ENCODE measurements at regions not wholly inside any gene's neighbourhood (a gene's known extent, or its start where the extent isn't known, plus 50 kb on each side); places are given as distances from the start of the nearest gene placed in this dataset.

GRCh38 chr4:33296876-33297455 lies 2576.8 kb downstream of the PCDH7 start:
- H3K4me3 Mint-ChIP-seq: no peak overlapping the region
- H3K9me3 Mint-ChIP-seq: peaks cover 5% of the 10 kb centered on the region
- TF ChIP-seq CTCF (IDR thresholded peaks at IDR 0.05): no peak
- ATAC-seq (ENCODE audit: low read depth): no peak
- H3K36me3 Mint-ChIP-seq (ENCODE audit: low read depth): no peaks in the 10 kb centered on the region
- H3K4me1 Mint-ChIP-seq: no peaks in the 10 kb centered on the region
- POLR2A ChIA-PET: no interaction called here
- no peak overlapping the region for H3K27ac Mint-ChIP-seq
- H3K27me3 Mint-ChIP-seq: no peaks in the 10 kb centered on the region
- DNase-seq: no peak
- intact Hi-C loops (cut with micrococcal nuclease): no loop called here
- CTCF ChIA-PET: no interaction called here

GRCh38 chr4:33302321-33302720 lies 2582.2 kb downstream of the PCDH7 start:
- CTCF ChIA-PET: no interaction called here
- Mint-ChIP-seq H3K27ac (no peak overlapping the region), H3K27me3 (no peaks in the 10 kb centered on the region), H3K4me1 (no peaks in the 10 kb centered on the region), H3K36me3 (ENCODE audit: low read depth) (no peaks in the 10 kb centered on the region), H3K9me3 (peaks cover 9% of the 10 kb centered on the region), H3K4me3 (no peak overlapping the region)
- intact Hi-C loops (cut with micrococcal nuclease): no loop called here
- DNase-seq (no peak), ATAC-seq (ENCODE audit: low read depth) (no peak)
- TF ChIP-seq CTCF (IDR thresholded peaks at IDR 0.05): no peak
- POLR2A ChIA-PET: no interaction called here

GRCh38 chr4:33306131-33306530 lies 2586.0 kb downstream of the PCDH7 start:
- Mint-ChIP-seq H3K27ac (no peak overlapping the region), H3K27me3 (no peaks in the 10 kb centered on the region), H3K9me3 (peaks cover 8% of the 10 kb centered on the region), H3K36me3 (ENCODE audit: low read depth) (no peaks in the 10 kb centered on the region), H3K4me3 (no peak overlapping the region), H3K4me1 (no peaks in the 10 kb centered on the region)
- DNase-seq (no peak), ATAC-seq (ENCODE audit: low read depth) (no peak)
- intact Hi-C loops (cut with micrococcal nuclease): no loop called here
- CTCF ChIA-PET: no interaction called here
- no peak for TF ChIP-seq CTCF (IDR thresholded peaks at IDR 0.05)
- POLR2A ChIA-PET: no interaction called here

GRCh38 chr4:33316033-33316432 lies 2595.9 kb downstream of the PCDH7 start:
- intact Hi-C loops (cut with micrococcal nuclease): no loop called here
- ATAC-seq (ENCODE audit: low read depth) (no peak), DNase-seq (no peak)
- Mint-ChIP-seq H3K27me3 (no peaks in the 10 kb centered on the region), H3K36me3 (ENCODE audit: low read depth) (no peaks in the 10 kb centered on the region), H3K4me1 (no peaks in the 10 kb centered on the region), H3K9me3 (peaks cover 18% of the 10 kb centered on the region), H3K4me3 (no peak overlapping the region), H3K27ac (no peak overlapping the region)
- no peak for TF ChIP-seq CTCF (IDR thresholded peaks at IDR 0.05)
- ChIA-PET POLR2A (no interaction called here), CTCF (no interaction called here)

- Mint-ChIP-seq H3K4me3 (no peak overlapping the region), H3K36me3 (ENCODE audit: low read depth) (no peaks in the 10 kb centered on the region), H3K4me1 (no peaks in the 10 kb centered on the region), H3K9me3 (peaks cover 18% of the 10 kb centered on the region), H3K27me3 (no peaks in the 10 kb centered on the region), H3K27ac (no peak overlapping the region)
- POLR2A ChIA-PET: no interaction called here
- intact Hi-C loops (cut with micrococcal nuclease): no loop called here
- CTCF ChIA-PET: no interaction called here
- TF ChIP-seq CTCF (IDR thresholded peaks at IDR 0.05): no peak
- ATAC-seq (ENCODE audit: low read depth) (no peak), DNase-seq (no peak)
Observed at GRCh38 chr4:33316578-33316977, 2596.4 kb downstream of the PCDH7 start.

All from activated B cell treated with CpG ODN at 0.5 μM for 24 hours (primary cell).